HG03103 (cell line): ENCODE measurements at regions not wholly inside any gene's neighbourhood (a gene's known extent, or its start where the extent isn't known, plus 50 kb on each side); places are given as distances from the start of the nearest gene placed in this dataset.

Experiments
- ATAC-seq: cut with Tn5 transposase; IDR thresholded peaks from one replicate; pipeline ENCODE4 v1.9.1; 2021; ENCODE audit warnings: low read depth; ENCODE audit not compliant: unreplicated experiment

DNA sequence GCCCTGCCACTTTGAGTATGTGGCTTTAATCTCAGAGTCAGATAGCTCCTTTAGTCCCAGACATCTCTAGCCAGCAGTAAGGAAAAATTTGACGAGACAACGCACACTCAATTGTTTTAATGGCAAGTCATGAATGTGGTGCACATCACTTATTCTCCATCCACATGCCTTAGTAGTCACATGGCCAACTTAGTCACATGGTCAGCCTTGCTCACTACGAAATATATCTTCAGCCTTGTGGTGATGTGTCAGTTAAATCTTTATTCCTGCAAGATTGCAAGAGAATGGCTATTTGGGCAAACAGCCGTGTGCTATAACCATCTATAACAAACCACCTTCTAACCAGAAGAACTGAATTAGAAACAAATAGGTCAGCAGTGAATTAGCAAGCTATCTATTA, 871.1 kb upstream of the CELF2 start:
- ATAC-seq = no peak

DNA sequence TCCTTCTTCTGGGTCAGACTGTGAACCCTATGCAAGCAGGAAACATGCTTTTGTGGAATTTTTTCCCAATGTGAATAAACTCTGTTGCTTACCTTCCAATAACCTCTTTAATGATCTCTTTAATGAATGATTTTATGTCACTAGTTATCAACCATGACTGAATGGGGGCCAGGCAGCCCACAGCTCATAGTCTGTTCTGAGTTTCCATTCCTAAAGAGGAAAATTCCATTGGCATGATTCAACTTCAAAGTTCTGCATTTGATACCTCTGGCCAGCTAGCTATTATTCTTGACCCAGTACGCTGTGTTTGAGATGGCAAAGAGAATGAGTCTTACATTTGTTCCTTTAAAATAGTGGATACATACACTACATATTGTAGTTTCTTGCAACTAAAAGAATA, 867.8 kb upstream of the CELF2 start:
- no peak for ATAC-seq

DNA sequence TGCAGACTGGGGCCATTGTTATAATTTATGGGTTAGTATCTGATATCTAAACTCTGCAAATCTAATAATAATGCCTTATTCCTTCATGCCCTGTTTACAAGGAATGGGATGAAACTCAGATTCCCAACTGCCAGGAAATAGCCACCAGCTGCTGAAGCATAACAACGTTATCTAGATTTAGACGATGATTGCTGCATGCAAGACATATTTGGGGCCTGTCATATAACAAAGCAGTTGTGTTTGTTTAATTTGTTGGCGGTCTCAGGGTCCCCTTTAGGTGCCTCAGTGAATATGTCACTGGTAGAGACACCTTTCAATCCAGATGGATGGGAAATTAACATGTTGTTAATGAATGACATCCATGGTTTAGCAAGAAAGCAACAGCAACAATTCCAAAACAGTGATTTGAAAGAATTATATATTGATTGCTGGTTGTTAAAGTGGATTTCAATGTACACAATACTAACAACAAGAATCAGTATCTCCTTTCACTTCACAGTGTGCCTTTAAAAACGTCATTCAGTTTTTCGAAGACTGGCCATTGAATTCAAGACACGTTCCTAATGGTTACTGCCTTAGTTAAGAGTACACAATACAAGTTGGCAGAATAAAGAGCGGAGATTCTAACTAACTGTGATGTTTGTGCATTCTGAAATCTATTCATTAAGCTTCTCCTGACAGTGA, 860.6 kb upstream of the CELF2 start:
- no peak for ATAC-seq

DNA sequence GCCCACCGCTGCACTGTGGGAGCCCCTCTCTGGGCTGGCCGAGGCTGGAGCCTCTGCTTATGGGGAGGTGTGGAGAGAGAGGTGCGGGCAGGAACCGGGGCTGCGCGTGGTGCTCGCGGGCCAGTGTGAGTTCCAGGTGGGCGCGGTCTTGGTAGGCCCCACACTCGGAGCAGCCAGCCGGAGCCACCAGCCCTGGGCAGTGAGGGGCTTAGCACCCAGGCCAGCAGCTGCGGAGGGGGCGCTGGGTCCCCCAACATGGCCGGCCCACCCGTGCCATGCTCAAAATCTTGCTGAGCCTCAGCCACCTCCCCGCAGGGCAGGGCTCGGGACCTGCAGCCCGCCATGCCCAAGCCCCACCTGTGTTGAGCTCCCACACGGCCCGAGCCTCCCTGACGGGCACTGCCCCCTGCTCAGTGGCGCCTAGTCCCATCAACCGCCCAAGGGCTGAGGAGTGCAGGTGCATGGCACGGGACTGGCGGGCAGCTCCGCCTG, 856.8 kb upstream of the CELF2 start:
- no peak for ATAC-seq

DNA sequence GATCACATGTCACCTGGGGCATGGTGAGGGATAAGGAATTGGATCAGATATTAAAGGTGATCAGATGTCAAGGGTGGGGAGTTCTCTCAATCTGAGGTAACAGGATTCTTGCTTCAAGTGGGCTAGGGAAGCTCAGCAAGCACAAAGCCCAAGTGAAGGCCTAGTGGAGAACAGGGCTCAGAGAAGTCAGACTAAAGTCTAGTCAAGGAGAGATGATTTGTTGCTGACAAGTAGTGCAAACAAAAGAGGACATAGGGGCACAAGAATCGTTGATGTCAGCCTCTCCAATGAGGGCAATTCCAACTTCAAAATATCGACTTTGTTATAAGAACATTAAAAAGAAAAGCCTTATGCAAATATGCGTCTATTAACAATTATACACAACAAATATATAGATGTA, 852.8 kb upstream of the CELF2 start:
- no peak for ATAC-seq

DNA sequence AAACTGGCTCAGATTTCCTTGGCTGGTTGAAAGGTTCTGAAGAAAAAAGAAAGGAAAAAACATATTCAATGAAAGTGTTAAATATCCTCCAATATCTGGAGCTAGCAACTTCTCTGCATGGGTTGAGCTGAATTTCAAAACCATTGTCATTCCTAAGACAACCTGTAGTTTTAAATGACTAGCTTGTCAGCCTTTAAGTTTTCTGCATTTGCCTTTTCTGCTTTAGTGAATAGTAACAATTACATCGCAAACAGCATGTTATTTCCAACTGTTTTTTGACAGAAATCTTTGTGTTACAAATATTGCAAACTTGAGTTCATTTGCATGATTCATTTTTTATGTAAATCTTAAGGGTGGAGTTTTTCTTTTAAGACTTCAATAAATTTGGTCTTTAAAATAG, 852.3 kb upstream of the CELF2 start:
- ATAC-seq = no peak

DNA sequence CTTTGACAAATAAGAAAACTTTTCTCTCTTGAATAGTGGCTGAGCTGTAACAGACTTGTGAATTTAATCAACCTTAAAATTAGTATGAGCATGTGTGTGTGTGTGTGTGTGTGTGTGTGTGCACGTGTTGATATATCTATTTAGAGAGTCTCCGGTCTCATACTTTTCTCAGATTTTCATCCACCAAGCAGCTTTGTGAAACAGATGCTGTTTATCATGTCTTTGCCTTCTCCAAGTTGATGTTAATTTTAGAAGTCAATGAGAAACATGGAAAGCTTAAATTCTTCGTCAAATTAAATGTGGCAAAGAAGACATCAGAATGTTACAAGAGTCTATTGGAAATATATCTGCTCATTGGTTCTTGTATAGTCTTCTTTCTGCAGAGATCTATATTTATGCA, 839.2 kb upstream of the CELF2 start:
- ATAC-seq = no peak

DNA sequence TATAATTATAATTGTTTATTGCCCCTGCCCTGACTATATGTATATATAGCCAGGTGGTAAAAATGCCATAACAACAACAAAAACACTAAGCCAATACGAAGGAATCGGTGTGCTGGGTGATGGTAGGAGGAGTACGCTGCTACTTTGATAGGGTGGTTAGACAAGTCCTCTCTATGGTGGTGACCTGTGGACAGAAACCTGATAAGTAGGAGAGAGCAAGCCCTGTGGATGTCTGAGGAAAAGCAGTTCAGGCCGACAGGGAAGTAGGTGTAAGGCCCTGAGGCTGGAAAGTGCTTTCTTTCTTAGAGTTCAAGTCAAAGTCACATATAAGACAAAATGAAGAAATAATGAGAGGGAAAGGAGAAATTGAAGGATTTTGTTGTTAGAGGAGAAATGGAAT, 823.8 kb upstream of the CELF2 start:
- no peak for ATAC-seq

DNA sequence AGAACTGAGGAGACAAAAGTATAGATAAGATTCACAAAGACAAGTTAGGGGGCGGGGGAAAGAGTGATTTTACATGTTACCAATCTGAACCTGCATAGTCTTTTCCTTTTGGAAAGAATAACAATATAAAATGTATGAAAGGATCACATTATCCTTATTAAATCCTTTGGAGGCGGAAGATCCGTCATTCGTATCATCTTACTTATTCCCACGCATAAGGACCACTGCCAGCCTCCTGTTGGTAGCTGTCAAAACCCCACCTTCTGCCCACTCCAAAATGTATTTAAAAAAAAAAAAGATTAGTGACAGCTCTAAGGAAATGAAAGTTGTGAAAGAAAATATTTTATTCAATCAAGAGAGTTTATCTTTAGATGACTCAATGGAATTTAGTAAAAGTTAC, 821.0 kb upstream of the CELF2 start:
- no peak for ATAC-seq

DNA sequence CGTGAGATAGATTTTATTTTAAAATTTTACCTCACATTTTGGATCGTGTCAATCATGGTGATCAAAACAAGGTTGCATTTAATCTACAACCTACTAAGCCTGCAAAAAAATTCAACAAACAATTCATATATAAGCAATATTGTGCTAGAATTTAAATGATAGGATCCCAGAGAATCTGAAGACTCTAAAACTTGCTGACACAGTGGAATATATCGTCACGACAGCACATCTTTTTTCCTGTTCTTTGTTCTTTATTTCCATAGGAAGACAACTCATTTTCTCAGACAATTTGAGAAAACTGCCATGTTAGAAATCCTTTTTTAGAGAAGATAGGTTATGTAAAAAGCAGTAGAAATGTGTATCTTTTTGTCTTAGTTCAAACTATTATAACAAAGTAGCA, 820.2 kb upstream of the CELF2 start:
- ATAC-seq = no peak

DNA sequence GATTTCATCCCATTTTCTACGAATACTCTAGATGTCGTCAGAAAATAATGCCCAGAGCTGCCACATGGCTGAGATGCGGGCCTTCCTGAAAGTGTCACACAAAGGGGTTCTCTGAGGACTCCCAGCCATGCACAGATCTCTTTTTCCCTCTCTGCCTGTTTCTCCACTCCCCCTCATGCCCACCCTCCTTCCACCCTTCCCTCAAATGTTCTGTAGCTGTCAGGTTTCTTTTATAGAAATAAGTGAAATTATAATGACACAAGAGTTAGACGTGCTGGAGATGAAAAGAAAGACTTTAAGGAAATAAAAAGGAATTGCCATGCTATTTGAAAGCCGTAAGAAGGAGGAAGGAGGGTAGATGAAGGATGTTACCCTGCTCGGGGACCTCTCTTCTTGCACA, 819.3 kb upstream of the CELF2 start:
- ATAC-seq = no peak

DNA sequence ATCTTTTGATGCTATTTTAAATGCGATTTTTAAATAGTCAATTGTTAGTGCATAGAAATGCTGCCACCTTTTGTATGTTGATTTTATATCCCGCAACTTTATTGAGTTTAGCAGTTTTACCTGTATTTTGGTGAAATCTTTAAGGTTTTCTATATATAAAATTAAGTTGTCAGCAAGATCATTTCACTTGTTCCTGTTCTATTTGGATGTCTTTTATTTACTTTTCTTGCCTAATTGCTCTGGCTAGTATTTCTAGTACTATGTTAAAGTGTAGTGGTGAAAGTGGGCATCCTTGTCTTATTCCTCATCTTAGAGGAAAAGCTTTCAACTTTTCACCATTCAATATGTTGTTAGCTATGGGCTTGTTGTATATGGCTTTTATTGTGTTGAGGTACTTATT, 813.3 kb upstream of the CELF2 start:
- no peak for ATAC-seq

DNA sequence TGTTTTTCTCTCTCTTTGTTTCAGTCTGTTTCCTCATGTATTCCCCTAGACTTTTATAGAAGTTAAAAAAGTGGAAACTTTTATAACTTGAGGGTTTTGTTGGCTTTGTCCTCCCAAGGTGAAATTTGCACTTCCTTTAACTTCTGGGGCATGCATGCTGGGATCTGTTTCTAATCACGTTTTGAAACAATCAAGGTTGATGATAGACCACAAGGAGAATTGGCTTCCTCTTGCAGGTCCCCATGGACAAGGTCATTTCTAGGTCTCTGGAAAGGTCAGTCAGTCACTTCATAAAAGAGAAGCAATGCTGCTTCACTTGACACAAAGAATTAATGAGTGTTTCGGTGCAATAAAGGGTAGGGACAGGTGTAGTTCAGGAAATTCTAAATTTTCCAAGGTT, 811.8 kb upstream of the CELF2 start:
- no peak for ATAC-seq

DNA sequence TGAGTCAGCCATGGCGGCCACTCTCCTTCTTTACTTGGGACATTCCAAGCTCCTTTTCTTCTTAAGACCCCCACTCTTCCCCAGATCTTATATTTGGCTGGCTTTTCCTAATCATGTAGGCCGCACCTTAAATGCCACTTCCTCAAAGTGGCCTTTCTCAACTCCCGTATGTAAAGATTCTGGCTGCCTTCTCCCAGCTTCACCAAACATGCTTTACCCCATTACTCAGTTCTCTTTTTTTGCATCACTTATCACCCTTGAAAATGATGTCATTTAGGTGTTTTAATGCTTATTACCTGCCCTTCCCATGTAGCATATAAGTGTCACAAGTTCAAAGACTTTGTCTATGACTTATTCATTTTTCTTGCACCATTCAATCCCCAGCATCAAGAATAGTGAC, 810.1 kb upstream of the CELF2 start:
- ATAC-seq = no peak

DNA sequence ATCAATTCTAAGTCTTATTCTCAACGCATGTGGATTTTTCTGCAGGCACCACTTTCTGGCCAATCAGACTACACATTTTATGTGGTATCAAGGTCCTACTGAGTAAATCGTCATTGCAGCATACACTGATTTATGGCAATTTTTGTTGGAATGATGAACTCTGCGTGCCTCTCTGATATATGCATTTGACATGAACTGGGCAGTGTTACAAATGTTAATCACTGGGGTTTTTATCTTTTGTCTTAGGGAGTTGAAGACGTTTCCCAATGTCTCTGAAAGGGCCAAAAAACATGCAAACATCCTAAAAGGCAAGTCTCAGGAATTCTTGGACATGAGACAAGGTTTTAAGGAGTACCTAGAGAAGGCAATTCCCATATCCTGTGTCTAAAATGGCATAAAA, 809.5 kb upstream of the CELF2 start:
- ATAC-seq = no peak

DNA sequence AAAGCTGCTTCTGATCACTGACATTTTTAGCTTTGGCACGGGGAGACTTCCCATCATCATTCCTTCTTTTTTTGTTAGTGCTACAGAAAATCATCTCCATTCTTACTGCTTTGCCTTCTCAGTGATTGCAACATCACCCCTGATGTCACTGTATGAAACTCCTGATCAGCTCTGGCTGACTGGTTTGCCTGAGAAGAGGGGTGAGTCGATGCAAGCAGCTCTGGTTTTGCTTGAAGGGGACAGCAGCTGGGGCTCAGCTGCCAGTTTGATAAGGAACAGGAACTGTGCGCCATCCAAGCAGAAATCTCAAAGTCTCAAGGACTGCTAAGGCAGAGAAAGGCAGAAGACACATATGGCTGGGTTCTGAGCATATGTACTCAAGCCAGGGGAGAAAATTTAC, 808.5 kb upstream of the CELF2 start:
- ATAC-seq = peak; percentile 58

DNA sequence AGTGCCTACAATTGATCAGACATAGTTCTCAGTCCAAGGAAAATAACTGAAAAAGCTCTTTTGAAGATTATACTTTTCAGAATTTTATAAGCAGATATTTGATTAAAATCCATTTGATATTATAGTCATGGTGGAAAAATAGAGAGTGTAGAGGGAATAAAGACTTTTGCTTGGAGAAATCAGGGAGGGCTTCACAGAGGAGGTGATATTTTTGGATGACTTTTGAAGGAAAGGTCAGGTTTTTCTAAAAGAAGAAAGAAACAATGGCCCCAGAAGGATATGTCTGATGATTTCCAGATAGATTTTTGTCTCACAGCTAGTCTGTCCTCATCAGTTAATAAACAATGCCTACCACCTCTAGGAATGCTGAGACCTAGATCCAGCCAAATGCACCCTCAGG, 806.3 kb upstream of the CELF2 start:
- ATAC-seq = no peak

DNA sequence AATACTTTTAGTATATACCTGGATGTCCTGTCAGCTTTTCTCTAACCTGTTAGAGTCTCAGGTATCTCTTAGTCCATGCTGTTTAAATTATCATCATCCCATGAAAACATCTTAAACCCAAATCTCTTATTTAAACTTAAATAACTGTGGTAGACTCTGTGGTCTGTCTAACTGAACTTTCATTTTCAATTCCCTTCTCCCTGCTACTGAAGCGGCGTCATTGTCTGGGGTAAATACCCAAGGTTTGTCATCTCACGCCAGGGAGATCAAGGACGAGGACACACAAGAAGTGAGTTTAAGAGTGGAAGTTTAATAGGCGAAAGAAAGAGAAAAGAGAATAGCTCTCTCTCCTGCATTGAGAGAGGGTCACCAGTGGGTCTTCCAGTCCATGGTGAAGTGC, 804.4 kb upstream of the CELF2 start:
- ATAC-seq = peak; percentile 60

DNA sequence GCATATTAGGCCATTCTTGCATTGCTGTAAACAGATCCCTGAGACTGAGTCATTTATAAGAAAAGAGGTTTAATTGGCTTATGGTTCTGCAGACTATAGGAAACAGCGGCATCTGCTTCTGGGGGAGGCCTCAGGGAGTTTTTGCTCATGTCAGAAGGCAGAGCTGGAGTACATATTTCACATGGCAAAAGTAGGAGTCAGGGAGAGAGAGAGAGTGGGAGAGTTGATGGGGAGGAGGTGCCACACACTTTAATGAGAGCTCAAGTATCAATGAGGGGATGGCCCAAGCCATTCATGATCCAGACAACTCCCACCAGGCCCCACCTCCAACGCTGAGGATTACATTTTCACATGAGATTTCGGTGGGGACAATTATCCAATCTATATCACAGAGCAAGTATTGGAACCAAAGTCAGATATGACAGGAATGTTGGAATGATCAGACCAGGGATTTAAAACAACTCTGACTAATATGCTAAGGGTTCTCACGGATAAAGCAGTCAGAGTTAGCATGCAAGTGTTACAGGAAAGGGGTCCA, 795.3 kb upstream of the CELF2 start:
- no peak for ATAC-seq

DNA sequence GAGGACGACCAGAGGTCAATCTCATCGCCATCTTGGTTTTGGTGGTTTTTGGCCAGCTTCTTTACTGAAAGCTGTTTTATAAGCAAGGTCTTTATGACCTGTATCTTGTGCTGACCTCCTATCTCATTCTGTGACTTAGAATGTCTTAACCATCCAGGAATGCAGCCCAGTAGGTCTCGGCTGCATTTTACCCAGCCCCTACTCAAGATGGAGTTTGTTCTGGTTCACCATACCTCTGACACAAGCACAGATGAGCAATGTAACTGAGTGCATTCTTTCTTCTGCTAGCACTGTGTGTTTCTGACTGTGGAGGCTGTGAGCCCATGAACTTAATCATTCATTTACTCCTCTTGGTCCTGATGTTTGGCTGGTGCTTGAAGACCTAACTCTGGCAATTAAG, 794.5 kb upstream of the CELF2 start:
- no peak for ATAC-seq

DNA sequence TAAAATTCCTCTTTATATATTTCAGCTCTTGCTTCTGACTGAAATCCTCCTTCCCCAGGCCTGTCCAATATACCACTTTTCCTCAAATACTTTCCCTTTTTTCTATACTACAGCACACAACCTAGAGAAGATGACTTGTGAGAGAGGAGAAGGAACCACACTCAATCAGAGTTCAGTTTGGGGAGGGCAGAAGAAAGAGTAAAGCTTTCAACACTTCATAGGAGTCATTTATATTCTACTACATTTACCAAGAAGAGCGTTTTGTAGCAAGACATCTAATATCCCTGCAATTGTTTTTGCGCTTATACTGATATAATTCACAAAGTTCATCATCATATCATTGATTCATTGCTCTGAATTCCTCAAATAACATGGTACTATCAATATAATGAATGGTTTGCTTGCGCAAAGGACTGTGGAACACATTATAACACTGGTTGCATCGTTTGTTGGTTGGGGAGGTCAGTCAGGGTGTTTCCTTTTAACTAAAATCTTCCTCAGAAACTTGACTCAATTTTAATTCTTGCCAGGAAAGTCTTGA, 792.5 kb upstream of the CELF2 start:
- no peak for ATAC-seq

DNA sequence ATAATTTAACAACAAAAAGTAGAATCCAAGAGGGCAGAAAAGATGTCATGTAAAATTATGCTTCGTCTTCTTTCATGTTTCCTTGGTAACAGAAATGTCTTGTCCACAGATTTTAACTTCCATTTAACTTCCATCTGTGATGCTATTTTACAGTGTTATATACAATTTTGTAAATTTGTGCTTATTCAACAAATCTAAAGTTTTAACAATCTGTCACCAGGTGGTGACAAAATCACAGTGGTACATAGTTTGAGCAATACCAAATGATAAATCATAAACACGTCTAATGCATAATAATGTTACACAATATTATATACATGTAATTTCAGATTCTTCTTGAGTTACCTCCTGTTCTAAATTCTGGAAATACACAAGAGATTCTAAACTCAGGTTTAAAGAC, 784.4 kb upstream of the CELF2 start:
- no peak for ATAC-seq

DNA sequence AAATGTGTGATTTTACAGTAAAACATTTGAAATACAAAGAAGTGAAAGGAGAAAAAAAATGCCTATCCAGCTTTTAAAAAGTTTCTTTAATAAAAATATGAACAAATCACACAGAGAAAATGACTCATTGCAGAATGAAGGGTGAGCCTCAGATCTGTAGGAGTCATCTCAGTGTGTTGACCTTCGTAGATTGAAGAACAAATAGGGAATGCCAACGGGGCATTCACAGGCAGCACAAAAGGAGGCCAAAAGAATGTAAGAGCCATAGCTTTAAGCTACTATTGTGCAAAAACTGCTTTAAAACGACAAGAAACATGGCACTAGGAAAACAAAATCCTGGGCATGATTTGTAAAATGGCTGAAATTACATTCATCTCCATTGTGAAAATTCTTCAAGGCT, 782.7 kb upstream of the CELF2 start:
- ATAC-seq = no peak
